Fibroblast of lung (primary cell): ENCODE measurements at regions not wholly inside any gene's neighbourhood (a gene's known extent, or its start where the extent isn't known, plus 50 kb on each side); places are given as distances from the start of the nearest gene placed in this dataset.

Source experiments
- DNase-seq, 2 donors: peaks; one replicate each; pipeline versions ENCODE4 v3.0.0 to v3.0.0-alpha.2; 2010; ENCODE audit warnings: low read depth in 2 of 2
- H2AFZ ChIP-seq: 2 replicates; pipeline ENCODE4 v1.5.1; 2012; ENCODE audit warnings: low read length, control low read depth, inconsistent platforms
- H3K27ac ChIP-seq: 2 replicates; pipeline ENCODE4 v1.5.1; 2011; ENCODE audit warnings: low read length, control low read depth; ENCODE audit not compliant: insufficient read depth
- H3K27me3 ChIP-seq: 2 replicates; pipeline ENCODE4 v1.5.1; 2011; ENCODE audit warnings: mild to moderate bottlenecking, low read length; ENCODE audit not compliant: control insufficient read depth, insufficient read depth
- H3K36me3 ChIP-seq: 2 replicates; pipeline ENCODE4 v1.5.1; 2011; ENCODE audit warnings: low read length; ENCODE audit not compliant: control insufficient read depth, insufficient read depth
- H3K4me1 ChIP-seq: 2 replicates; pipeline ENCODE4 v1.5.1; 2011; ENCODE audit warnings: low read length; ENCODE audit not compliant: control insufficient read depth, insufficient read depth; ENCODE audit errors: extremely low read depth
- H3K4me2 ChIP-seq: 2 replicates; pipeline ENCODE4 v1.5.1; 2011; ENCODE audit warnings: low read length, control low read depth; ENCODE audit not compliant: insufficient read depth; ENCODE audit errors: extremely low read depth
- H3K4me3 ChIP-seq, 4 experiments: fragments of 200-600 bp in 1 of 4; sonication (generic) in 1 of 4; replicated peaks in 1 of 4; 2 replicates each; pipeline ENCODE4 v1.5.1; 2011 to 2016; ENCODE audit warnings: low read length in 4 of 4, low read depth in 3 of 4, mild to moderate bottlenecking in 3 of 4, control low read depth in 2 of 4, inconsistent platforms in 1 of 4, mixed read lengths in 1 of 4; ENCODE audit not compliant: insufficient read depth in 1 of 4; ENCODE audit errors: control extremely low read depth in 1 of 4
- H3K79me2 ChIP-seq: 2 replicates; pipeline ENCODE4 v1.5.1; 2012; ENCODE audit warnings: mild to moderate bottlenecking, low read length, inconsistent platforms; ENCODE audit not compliant: control insufficient read depth, insufficient read depth
- H3K9ac ChIP-seq: 2 replicates; pipeline ENCODE4 v1.5.1; 2011; ENCODE audit warnings: mild to moderate bottlenecking, low read length, control low read depth; ENCODE audit not compliant: insufficient read depth
- H3K9me3 ChIP-seq: 2 replicates; pipeline ENCODE4 v1.5.1; 2012; ENCODE audit warnings: low read depth, low read length; ENCODE audit not compliant: control insufficient read depth, insufficient read depth
- H4K20me1 ChIP-seq: 2 replicates; pipeline ENCODE4 v1.5.1; 2011; ENCODE audit warnings: low read length; ENCODE audit not compliant: control insufficient read depth, insufficient read depth; ENCODE audit errors: extremely low read depth
- EZH2 ChIP-seq: IDR thresholded peaks from 2 replicates; pipeline ENCODE4 v1.5.1; 2012; ENCODE audit warnings: low read length, control low read depth, mild to moderate bottlenecking; ENCODE audit errors: missing control alignments
- TF ChIP-seq, protein P1 (sequence below), 2 donors: IDR thresholded peaks in 1 of 2; conservative IDR thresholded peaks in 1 of 2; 1 replicate in 1 of 2; 2 replicates in 1 of 2; pipeline ENCODE4 v1.5.1; 2011 to 2012; ENCODE audit warnings: low read length in 2 of 2, control low read depth in 1 of 2, inconsistent platforms in 1 of 2, low read depth in 1 of 2, mild to moderate bottlenecking in 1 of 2

DNA sequence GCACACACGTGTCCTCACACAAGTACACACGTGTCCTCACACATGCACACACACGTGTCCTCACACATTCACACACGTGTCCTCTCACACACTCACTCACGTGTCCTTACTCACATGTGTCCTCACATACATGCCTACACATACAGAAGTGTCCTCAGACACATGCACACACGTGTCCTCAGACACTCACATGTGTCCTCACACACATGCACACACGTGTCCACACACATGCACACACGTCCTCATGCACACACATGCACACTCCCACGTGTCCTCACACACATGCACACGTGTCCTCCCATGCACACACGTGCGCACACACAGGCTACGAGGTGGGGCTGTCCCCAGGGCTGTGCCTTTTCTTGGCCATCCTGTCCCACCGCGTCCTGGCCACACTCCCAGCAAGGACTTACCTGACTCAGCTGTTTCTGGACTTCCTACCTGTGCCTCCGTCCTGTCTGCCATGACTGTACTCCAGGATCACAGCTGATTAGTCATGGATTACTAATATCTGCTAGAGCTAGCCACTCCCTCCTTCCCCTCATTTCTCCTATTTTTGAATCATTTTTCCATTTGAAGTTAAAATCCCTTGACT lies 990.2 kb downstream of the BRD1 start:
- TF ChIP-seq EZH2: no peak
- TF ChIP-seq, protein P1, sequence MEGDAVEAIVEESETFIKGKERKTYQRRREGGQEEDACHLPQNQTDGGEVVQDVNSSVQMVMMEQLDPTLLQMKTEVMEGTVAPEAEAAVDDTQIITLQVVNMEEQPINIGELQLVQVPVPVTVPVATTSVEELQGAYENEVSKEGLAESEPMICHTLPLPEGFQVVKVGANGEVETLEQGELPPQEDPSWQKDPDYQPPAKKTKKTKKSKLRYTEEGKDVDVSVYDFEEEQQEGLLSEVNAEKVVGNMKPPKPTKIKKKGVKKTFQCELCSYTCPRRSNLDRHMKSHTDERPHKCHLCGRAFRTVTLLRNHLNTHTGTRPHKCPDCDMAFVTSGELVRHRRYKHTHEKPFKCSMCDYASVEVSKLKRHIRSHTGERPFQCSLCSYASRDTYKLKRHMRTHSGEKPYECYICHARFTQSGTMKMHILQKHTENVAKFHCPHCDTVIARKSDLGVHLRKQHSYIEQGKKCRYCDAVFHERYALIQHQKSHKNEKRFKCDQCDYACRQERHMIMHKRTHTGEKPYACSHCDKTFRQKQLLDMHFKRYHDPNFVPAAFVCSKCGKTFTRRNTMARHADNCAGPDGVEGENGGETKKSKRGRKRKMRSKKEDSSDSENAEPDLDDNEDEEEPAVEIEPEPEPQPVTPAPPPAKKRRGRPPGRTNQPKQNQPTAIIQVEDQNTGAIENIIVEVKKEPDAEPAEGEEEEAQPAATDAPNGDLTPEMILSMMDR (conservative IDR thresholded peaks at IDR 0.05 in 1 of 2, IDR thresholded peaks at IDR 0.05 in 1 of 2; ENCODE audit: low read depth in 1 of 2, low read length in 2 of 2): no peak
- Histone ChIP-seq H3K9me3 (peaks cover 7% of the 10 kb centered on the region), H3K27me3 (no peaks in the 10 kb centered on the region), H3K36me3 (no peaks in the 10 kb centered on the region), H3K27ac (no peak overlapping the region), H3K4me3 (no peak overlapping the region), H3K4me2 (no peak overlapping the region), H3K9ac (no peak overlapping the region), H3K79me2 (no peaks in the 10 kb centered on the region), H3K4me1 (no peaks in the 10 kb centered on the region), H4K20me1 (no peaks in the 10 kb centered on the region), H2AFZ (no peak overlapping the region)
- DNase-seq: peak in 1 of 2 donors; percentile 8

DNA sequence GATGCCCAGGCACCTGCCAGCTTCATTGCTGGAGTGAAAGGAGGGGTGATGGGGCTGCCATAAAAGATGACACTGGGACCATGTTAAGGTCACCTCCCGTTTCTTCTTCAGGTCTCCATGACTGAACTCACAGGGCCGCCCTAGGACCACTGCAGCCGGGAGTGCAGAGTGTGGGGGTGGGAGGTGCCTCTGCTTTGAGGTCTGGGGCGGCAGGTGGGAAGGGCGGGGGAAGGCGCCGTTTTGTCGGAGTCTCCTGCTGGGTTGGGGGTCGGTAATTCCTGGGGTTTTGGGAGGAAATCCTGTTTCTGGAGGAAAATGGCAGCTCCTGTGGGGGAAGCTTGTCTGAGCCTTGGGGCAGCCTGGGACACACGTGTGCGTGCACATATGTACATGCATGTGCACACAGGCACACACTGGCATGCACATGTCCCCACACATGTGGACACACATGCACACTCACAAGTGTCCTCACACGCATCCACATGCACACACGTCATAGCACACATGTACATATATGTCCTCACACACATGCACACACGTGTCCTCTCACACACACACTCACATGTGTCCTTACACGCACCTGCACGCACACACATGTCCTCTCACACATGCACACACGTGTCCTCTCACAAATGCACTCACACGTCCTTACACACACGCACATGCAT lies 990.9 kb downstream of the BRD1 start:
- Histone ChIP-seq H3K4me2 (no peak overlapping the region), H3K9me3 (peaks cover 7% of the 10 kb centered on the region), H4K20me1 (no peaks in the 10 kb centered on the region), H3K27ac (no peak overlapping the region), H3K79me2 (no peaks in the 10 kb centered on the region), H3K9ac (no peak overlapping the region), H3K27me3 (no peaks in the 10 kb centered on the region), H3K4me1 (no peaks in the 10 kb centered on the region), H3K36me3 (no peaks in the 10 kb centered on the region), H2AFZ (no peak overlapping the region), H3K4me3 (no peak overlapping the region)
- DNase-seq: no peak
- no peak for TF ChIP-seq EZH2
- TF ChIP-seq, protein P1 (conservative IDR thresholded peaks at IDR 0.05 in 1 of 2, IDR thresholded peaks at IDR 0.05 in 1 of 2; ENCODE audit: low read depth in 1 of 2, low read length in 2 of 2): no peak

DNA sequence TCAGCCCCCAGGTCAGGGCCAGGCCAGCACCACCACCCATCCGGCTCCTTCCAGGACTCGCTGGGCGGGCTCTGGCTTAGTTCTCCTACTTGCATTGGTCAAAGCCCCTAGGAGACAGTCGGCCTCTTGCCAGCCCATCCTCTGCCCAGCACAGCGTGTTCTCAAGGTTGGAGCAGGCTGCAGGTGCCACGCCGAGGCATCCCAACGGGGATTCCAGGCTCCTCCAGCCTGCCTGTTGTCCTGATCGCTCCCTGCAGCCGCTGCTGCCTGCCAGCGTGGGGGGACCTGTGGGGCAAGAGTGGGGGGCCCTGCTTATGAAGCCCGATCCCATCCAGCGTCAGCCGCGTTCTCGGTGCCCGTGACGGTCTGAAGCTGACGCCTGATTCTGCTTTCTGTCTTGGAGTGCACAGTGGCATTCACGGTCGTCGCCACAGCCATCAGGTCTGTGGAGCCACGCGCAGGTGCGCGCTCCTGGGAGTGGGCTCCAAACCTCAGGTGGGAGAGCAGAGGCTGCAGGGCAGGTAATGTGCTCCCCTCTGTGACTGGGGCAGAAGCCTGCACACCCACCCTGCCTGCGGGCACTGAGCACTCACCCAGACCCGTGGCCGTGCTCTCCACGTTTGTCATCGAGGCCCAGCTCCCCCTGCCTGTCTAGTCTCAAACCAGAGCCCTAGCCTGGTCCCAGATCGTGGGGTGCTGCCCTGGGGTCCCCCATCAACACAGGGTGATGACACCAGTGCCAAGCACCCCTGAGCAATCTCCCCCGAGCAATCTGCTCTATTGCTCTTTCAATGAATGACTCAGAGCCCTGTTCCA lies 991.6 kb downstream of the BRD1 start:
- H3K9ac ChIP-seq: no peak overlapping the region
- H3K36me3 ChIP-seq: no peaks in the 10 kb centered on the region
- H3K9me3 ChIP-seq: peaks cover 7% of the 10 kb centered on the region
- no peak overlapping the region for H3K4me3 ChIP-seq
- H2AFZ ChIP-seq: no peak overlapping the region
- no peaks in the 10 kb centered on the region for H3K79me2 ChIP-seq
- DNase-seq: no peak
- H4K20me1 ChIP-seq: no peaks in the 10 kb centered on the region
- TF ChIP-seq, protein P1 (conservative IDR thresholded peaks at IDR 0.05 in 1 of 2, IDR thresholded peaks at IDR 0.05 in 1 of 2; ENCODE audit: low read depth in 1 of 2, low read length in 2 of 2): no peak
- TF ChIP-seq EZH2: no peak
- no peaks in the 10 kb centered on the region for H3K4me1 ChIP-seq
- H3K4me2 ChIP-seq: no peak overlapping the region
- no peak overlapping the region for H3K27ac ChIP-seq
- H3K27me3 ChIP-seq: no peaks in the 10 kb centered on the region
